Choroid plexus epithelial cell (primary cell): ENCODE measurements at regions not wholly inside any gene's neighbourhood (a gene's known extent, or its start where the extent isn't known, plus 50 kb on each side); places are given as distances from the start of the nearest gene placed in this dataset.

ENCODE experiments used
- DNase-seq: peaks from one replicate; pipeline ENCODE4 v3.0.0-alpha.2; 2010; ENCODE audit warnings: low read depth
- H3K4me3 ChIP-seq: 2 replicates; pipeline ENCODE4 v1.5.1; 2011; ENCODE audit warnings: low read depth, mild to moderate bottlenecking, control low read depth, low read length, moderate library complexity
- CTCF ChIP-seq: conservative IDR thresholded peaks from 2 replicates; pipeline ENCODE4 v1.5.1; 2011; ENCODE audit warnings: low read depth, mild to moderate bottlenecking, control low read depth, inconsistent platforms, low read length, moderate library complexity

- no peak for DNase-seq
- H3K4me3 ChIP-seq, result no peak overlapping the region
- TF ChIP-seq CTCF, result no peak
Observed at GRCh38 chr21:24759348-24760075, 847.8 kb downstream of the MRPL39 start.

GRCh38 chr21:24738063-24738462, 869.2 kb downstream of the MRPL39 start:
- no peak overlapping the region for H3K4me3 ChIP-seq
- no peak for DNase-seq
- no peak for TF ChIP-seq CTCF

DNA sequence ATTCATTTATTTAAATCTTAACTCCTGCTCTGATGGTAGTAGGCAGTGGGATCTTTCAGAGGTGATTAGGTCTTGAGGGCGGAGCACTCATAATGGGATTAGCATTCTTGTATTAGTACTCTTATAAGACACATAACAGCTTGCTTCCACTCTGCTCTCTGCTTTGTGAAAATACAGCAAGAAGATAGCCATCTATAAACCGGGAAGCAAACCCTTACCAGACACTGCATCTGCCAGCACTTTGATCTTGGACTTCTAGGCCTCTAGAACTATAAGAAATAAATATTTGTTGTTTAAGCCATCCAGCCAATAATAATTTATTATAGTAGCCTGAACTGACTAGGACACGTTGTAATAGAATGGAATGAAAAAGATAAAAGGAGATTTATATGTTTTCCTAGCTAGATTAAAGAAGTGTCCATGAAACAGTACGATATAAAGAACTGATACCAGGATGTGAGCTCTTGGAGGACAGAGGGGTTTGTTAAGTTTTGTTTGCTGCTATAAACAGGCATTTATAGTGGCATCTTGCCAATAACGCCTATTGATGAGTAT, 869.9 kb downstream of the MRPL39 start:
- TF ChIP-seq CTCF, result no peak
- DNase-seq, result no peak
- H3K4me3 ChIP-seq, result no peak overlapping the region

DNA sequence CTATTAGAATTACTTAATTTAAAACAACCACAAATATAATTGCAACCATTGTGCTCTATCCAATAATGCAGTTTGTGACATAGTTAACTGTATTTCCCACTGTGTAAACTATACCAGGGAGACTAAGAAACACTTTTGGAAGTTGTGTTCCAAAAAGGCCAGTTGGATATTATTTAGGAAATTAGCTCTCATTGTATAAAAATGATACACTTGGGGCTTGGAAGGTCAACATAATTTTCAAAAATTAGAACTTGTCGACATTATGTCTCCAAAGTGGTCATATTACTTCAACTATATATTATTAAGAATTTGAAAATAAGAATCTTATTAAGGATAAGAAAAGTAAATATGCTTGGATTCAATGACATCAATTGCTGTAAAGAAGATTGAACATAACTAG, 876.6 kb downstream of the MRPL39 start:
- DNase-seq, result no peak
- no peak overlapping the region for H3K4me3 ChIP-seq

DNA sequence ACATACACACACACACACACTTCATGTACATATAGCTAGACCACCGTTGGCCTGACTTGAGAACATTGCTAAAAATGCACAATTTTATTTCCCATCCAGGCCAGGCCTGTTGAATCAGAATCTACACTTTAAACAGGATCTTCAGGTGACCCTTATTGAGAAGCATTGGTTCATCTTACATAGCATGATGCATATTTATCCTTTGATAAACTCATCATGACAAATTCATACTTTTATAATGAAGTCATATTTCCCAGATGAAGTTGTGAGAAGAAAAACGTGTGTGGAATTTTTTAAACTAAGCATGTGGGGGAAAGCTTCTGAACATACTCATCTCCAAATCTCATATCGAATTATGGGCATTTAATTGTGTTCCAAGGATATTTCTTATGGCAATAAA, 877.7 kb downstream of the MRPL39 start:
- no peak for TF ChIP-seq CTCF
- DNase-seq, result no peak

More for the DNA sequence above, 876.6 kb downstream of the MRPL39 start:
- TF ChIP-seq CTCF, result no peak

DNA sequence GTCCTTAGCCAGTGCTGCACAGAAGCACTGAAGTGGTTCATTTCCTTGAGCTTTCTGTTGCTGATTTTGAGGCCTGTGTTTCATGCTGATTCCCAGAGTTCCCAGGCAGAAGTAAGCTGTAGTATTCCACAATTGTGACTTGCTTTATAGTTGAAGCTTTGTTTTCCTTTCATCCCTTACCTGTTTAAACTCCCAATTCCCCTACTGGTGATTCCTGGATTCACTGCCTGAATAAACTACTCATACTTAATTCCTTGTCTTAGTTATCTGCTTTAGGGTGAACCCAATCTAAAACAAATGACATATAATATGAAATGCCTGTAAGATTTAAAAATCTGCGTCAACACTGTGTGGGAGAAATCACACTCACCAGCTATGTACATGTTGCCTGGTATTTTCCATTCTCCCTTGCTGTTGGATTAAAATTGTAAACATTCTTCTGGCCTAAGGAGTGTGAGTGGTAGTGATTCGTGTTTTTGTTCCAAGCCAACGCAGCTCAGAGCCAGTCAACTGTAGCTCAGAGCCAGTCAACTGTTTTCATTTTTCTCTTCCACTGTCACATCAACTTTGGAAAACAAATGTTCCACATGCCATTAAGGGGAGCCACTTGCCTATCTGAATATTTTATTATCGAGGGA, 879.4 kb downstream of the MRPL39 start:
- H3K4me3 ChIP-seq, result no peak overlapping the region
- no peak for TF ChIP-seq CTCF
- no peak for DNase-seq

More for the DNA sequence above, 877.7 kb downstream of the MRPL39 start:
- no peak overlapping the region for H3K4me3 ChIP-seq
